H9 (cell line): ENCODE measurements at regions not wholly inside any gene's neighbourhood (a gene's known extent, or its start where the extent isn't known, plus 50 kb on each side); places are given as distances from the start of the nearest gene placed in this dataset.
A peak's percentile ranks its signal among the peaks of the same experiment; 100 is the strongest.

ENCODE experiments used
- DNase-seq: peaks from one replicate; pipeline ENCODE4 v3.0.0-alpha.2; 2017
- H2AFZ ChIP-seq: one replicate; pipeline ENCODE4 v1.6.1; 2013; ENCODE audit warnings: mild to moderate bottlenecking, low read length, control low read depth, moderate library complexity
- H2AK5ac ChIP-seq: 2 replicates; pipeline ENCODE4 v1.6.1; 2013; ENCODE audit warnings: low read length, control low read depth, mixed read lengths; ENCODE audit not compliant: insufficient read length
- H2BK120ac ChIP-seq: one replicate; pipeline ENCODE4 v1.6.1; 2013; ENCODE audit warnings: low read depth, mild to moderate bottlenecking, low read length, control low read depth, inconsistent platforms; ENCODE audit not compliant: poor library complexity, severe bottlenecking
- H2BK12ac ChIP-seq: 2 replicates; pipeline ENCODE4 v1.6.1; 2013; ENCODE audit warnings: low read length, control low read depth, mixed read lengths, low read depth; ENCODE audit not compliant: insufficient read length
- H2BK15ac ChIP-seq: 2 replicates; pipeline ENCODE4 v1.6.1; 2013; ENCODE audit warnings: low read depth, low read length, control low read depth
- H2BK20ac ChIP-seq: one replicate; pipeline ENCODE4 v1.6.1; 2013; ENCODE audit warnings: low read depth, mild to moderate bottlenecking, low read length, control low read depth, inconsistent platforms; ENCODE audit not compliant: poor library complexity, severe bottlenecking
- H2BK5ac ChIP-seq: 2 replicates; pipeline ENCODE4 v1.6.1; 2013; ENCODE audit warnings: low read length, control low read depth, mixed read lengths; ENCODE audit not compliant: insufficient read length
- H3K14ac ChIP-seq: 2 replicates; pipeline ENCODE4 v1.6.1; 2013; ENCODE audit warnings: low read length, control low read depth; ENCODE audit not compliant: insufficient read depth
- H3K18ac ChIP-seq: 2 replicates; pipeline ENCODE4 v1.6.1; 2013; ENCODE audit warnings: low read depth, mild to moderate bottlenecking, mixed read lengths, low read length, control low read depth; ENCODE audit not compliant: insufficient read length
- H3K23ac ChIP-seq: 2 replicates; pipeline ENCODE4 v1.6.1; 2013; ENCODE audit warnings: low read length, control low read depth, mixed read lengths, low read depth; ENCODE audit not compliant: insufficient read length
- H3K23me2 ChIP-seq: 2 replicates; pipeline ENCODE4 v1.6.1; 2013; ENCODE audit warnings: low read depth, mild to moderate bottlenecking, mixed read lengths, low read length, control low read depth; ENCODE audit not compliant: insufficient read length, poor library complexity, severe bottlenecking
- H3K27ac ChIP-seq: 2 replicates; pipeline ENCODE4 v1.5.1; 2013; ENCODE audit warnings: low read length, control low read depth, mixed read lengths, low read depth; ENCODE audit not compliant: insufficient read length
- H3K27me3 ChIP-seq: 2 replicates; pipeline ENCODE4 v1.6.1; 2013; ENCODE audit warnings: low read length, control low read depth, inconsistent platforms; ENCODE audit not compliant: insufficient read depth
- H3K4ac ChIP-seq: 2 replicates; pipeline ENCODE4 v1.6.1; 2013; ENCODE audit warnings: low read depth, mild to moderate bottlenecking, control low read depth, inconsistent platforms, low read length, moderate library complexity
- H3K4me1 ChIP-seq: 2 replicates; pipeline ENCODE4 v1.6.1; 2013; ENCODE audit warnings: low read length, control low read depth, inconsistent platforms; ENCODE audit not compliant: insufficient read depth
- H3K4me2 ChIP-seq: 2 replicates; pipeline ENCODE4 v1.6.1; 2013; ENCODE audit warnings: low read length, control low read depth, mixed read lengths; ENCODE audit not compliant: insufficient read length, insufficient read depth
- H3K56ac ChIP-seq: 2 replicates; pipeline ENCODE4 v1.6.1; 2013; ENCODE audit warnings: low read depth, mild to moderate bottlenecking, mixed read lengths, low read length, control low read depth; ENCODE audit not compliant: insufficient read length
- H3K79me1 ChIP-seq: 2 replicates; pipeline ENCODE4 v1.6.1; 2013; ENCODE audit warnings: low read depth, mild to moderate bottlenecking, moderate library complexity, low read length, control low read depth, inconsistent platforms; ENCODE audit not compliant: insufficient read depth, poor library complexity, severe bottlenecking
- H3K79me2 ChIP-seq: 2 replicates; pipeline ENCODE4 v1.6.1; 2013; ENCODE audit warnings: low read length, control low read depth, inconsistent platforms; ENCODE audit not compliant: insufficient read depth
- H3K9ac ChIP-seq: 2 replicates; pipeline ENCODE4 v1.6.1; 2013; ENCODE audit warnings: low read length, control low read depth, mixed read lengths; ENCODE audit not compliant: insufficient read length; ENCODE audit errors: extremely low read depth
- H3K9me3 ChIP-seq: one replicate; pipeline ENCODE4 v1.6.1; 2013; ENCODE audit warnings: low read depth, low read length, inconsistent platforms; ENCODE audit not compliant: control insufficient read depth
- H3T11ph ChIP-seq: one replicate; pipeline ENCODE4 v1.6.1; 2013; ENCODE audit warnings: mild to moderate bottlenecking, low read length, control low read depth, inconsistent platforms
- H4K20me1 ChIP-seq: one replicate; pipeline ENCODE4 v1.6.1; 2013; ENCODE audit not compliant: control insufficient read depth, insufficient read length, insufficient read depth
- H4K5ac ChIP-seq: 2 replicates; pipeline ENCODE4 v1.6.1; 2013; ENCODE audit warnings: low read depth, mild to moderate bottlenecking, mixed read lengths, low read length, control low read depth; ENCODE audit not compliant: insufficient read length
- H4K8ac ChIP-seq: replicated peaks from 2 replicates; pipeline ENCODE4 v1.6.1; 2013; ENCODE audit warnings: low read length, control low read depth, mixed read lengths, low read depth; ENCODE audit not compliant: insufficient read length
- H4K91ac ChIP-seq: 2 replicates; pipeline ENCODE4 v1.6.1; 2013; ENCODE audit warnings: low read depth, mild to moderate bottlenecking, moderate library complexity, mixed read lengths, low read length, control low read depth; ENCODE audit not compliant: insufficient read length
- H3K27ac Mint-ChIP-seq, 3 experiments: 2 replicates in 2 of 3; 3 replicates in 1 of 3; pipeline ENCODE4 v1.8.0; 2020 to 2021; ENCODE audit warnings: mixed read lengths in 3 of 3, mild to moderate bottlenecking in 1 of 3, moderate library complexity in 1 of 3
- H3K27me3 Mint-ChIP-seq: 2 replicates; pipeline ENCODE4 v1.8.0; 2021; ENCODE audit warnings: low read depth, mild to moderate bottlenecking, moderate library complexity, mixed read lengths
- H3K36me3 Mint-ChIP-seq, 3 experiments: 2 replicates in 2 of 3; 3 replicates in 1 of 3; pipeline ENCODE4 v1.8.0; 2020 to 2021; ENCODE audit warnings: low read depth in 3 of 3, mixed read lengths in 3 of 3; ENCODE audit not compliant: insufficient read depth in 1 of 3
- H3K4me1 Mint-ChIP-seq, 2 experiments: 2 replicates each; pipeline ENCODE4 v1.8.0; 2020; ENCODE audit warnings: mixed read lengths in 2 of 2
- H3K4me3 Mint-ChIP-seq, 2 experiments: 2 replicates in 1 of 2; 3 replicates in 1 of 2; pipeline ENCODE4 v1.8.0; 2020 to 2021; ENCODE audit warnings: mild to moderate bottlenecking in 2 of 2, mixed read lengths in 2 of 2, moderate library complexity in 1 of 2
- H3K9me3 Mint-ChIP-seq, 2 experiments: 2 replicates in 1 of 2; 3 replicates in 1 of 2; pipeline ENCODE4 v1.8.0; 2020; ENCODE audit warnings: mild to moderate bottlenecking in 2 of 2, mixed read lengths in 2 of 2, moderate library complexity in 1 of 2
- CTCF ChIP-seq: fragments of 200-600 bp; sonication (generic); conservative IDR thresholded peaks from 3 replicates; pipeline ENCODE4 v1.8.0; 2021; ENCODE audit warnings: antibody characterized with exemption, mild to moderate bottlenecking
- WGBS: extraction: QIAGEN DNeasy Blood & Tissue Kit; methylation state at CpG from one replicate; pipeline ENCODE4 v1.1.7; 2013; ENCODE audit warnings: missing lambda C conversion rate, low lambda C conversion rate, mixed read lengths; ENCODE audit not compliant: insufficient read length; ENCODE audit errors: extremely low coverage; 5-methylcytosine and 5-hydroxymethylcytosine counted together

- peaks cover 6% of the 10 kb centered on the region for H3K27me3 Mint-ChIP-seq
- no peaks in the 10 kb centered on the region for H3K9me3 Mint-ChIP-seq
- no peak overlapping the region for H3K4me3 Mint-ChIP-seq
- Histone ChIP-seq H3K9ac (no peak overlapping the region), H4K8ac (no peak overlapping the region), H3K27me3 (no peaks in the 10 kb centered on the region; the same call in 1 of the 2 replicates), H3K23ac (no peak overlapping the region), H2BK5ac (no peak overlapping the region), H2AFZ (no peak overlapping the region), H2BK12ac (no peak overlapping the region), H2BK15ac (no peak overlapping the region), H4K5ac (no peak overlapping the region), H3K27ac (no peak overlapping the region), H3K23me2 (no peaks in the 10 kb centered on the region), H3K4me2 (no peak overlapping the region), H3K18ac (no peak overlapping the region), H3K4me1 (no peaks in the 10 kb centered on the region), H3K14ac (no peak overlapping the region), H3K56ac (no peak overlapping the region), H3K79me1 (no peaks in the 10 kb centered on the region), H3K9me3 (no peaks in the 10 kb centered on the region), H3T11ph (no peak overlapping the region), H4K20me1 (no peaks in the 10 kb centered on the region), H2BK20ac (no peak overlapping the region), H3K79me2 (no peaks in the 10 kb centered on the region), H4K91ac (no peak overlapping the region), H2AK5ac (no peak overlapping the region), H2BK120ac (no peak overlapping the region), H3K4ac (no peak overlapping the region)
- H3K27ac Mint-ChIP-seq, result no peak overlapping the region
- H3K36me3 Mint-ChIP-seq, result no peaks in the 10 kb centered on the region; a peak in 2 of 7 replicates
- peak; percentile 12 for DNase-seq
- no CpG with 5 or more reads among the region's 7 CpGs for WGBS
- no peak for TF ChIP-seq CTCF
- peaks cover 7 to 11% of the 10 kb centered on the region in 2 experiments for H3K4me1 Mint-ChIP-seq
Measured at GRCh38 chr20:24766826-24767622, 182.0 kb upstream of the CST7 start.
